NB4 (cell line): ENCODE measurements at regions not wholly inside any gene's neighbourhood (a gene's known extent, or its start where the extent isn't known, plus 50 kb on each side); places are given as distances from the start of the nearest gene placed in this dataset.

ENCODE experiments used
- MYC ChIP-seq: IDR thresholded peaks from 2 replicates; pipeline ENCODE4 v1.6.1; 2011; ENCODE audit warnings: low read depth, low read length
- POLR2A ChIP-seq: IDR thresholded peaks from 2 replicates; pipeline ENCODE4 v1.6.1; 2011; ENCODE audit warnings: mild to moderate bottlenecking; ENCODE audit not compliant: insufficient read length; ENCODE audit errors: extremely low read depth
- TF ChIP-seq, protein P1 (sequence below): IDR thresholded peaks from one replicate; pipeline ENCODE4 v1.5.1; 2012; ENCODE audit warnings: low read depth, low read length
- TF ChIP-seq, protein P2 (sequence below): IDR thresholded peaks from 2 replicates; pipeline ENCODE4 v1.6.1; 2011; ENCODE audit warnings: low read depth, low read length

- TF ChIP-seq, protein P1, sequence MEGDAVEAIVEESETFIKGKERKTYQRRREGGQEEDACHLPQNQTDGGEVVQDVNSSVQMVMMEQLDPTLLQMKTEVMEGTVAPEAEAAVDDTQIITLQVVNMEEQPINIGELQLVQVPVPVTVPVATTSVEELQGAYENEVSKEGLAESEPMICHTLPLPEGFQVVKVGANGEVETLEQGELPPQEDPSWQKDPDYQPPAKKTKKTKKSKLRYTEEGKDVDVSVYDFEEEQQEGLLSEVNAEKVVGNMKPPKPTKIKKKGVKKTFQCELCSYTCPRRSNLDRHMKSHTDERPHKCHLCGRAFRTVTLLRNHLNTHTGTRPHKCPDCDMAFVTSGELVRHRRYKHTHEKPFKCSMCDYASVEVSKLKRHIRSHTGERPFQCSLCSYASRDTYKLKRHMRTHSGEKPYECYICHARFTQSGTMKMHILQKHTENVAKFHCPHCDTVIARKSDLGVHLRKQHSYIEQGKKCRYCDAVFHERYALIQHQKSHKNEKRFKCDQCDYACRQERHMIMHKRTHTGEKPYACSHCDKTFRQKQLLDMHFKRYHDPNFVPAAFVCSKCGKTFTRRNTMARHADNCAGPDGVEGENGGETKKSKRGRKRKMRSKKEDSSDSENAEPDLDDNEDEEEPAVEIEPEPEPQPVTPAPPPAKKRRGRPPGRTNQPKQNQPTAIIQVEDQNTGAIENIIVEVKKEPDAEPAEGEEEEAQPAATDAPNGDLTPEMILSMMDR, result no peak
- no peak for TF ChIP-seq POLR2A
- TF ChIP-seq MYC, result no peak
- TF ChIP-seq, protein P2, sequence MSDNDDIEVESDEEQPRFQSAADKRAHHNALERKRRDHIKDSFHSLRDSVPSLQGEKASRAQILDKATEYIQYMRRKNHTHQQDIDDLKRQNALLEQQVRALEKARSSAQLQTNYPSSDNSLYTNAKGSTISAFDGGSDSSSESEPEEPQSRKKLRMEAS, result no peak
Measured at GRCh38 chr4:123343400-123344041, 53.1 kb upstream of the SPRY1 start.
